Body of pancreas (tissue), 4 donors: ENCODE measurements at regions not wholly inside any gene's neighbourhood (a gene's known extent, or its start where the extent isn't known, plus 50 kb on each side); places are given as distances from the start of the nearest gene placed in this dataset.

Source experiments
- ATAC-seq: fragments of 150-250 bp; one replicate; pipeline ENCODE4 v1.9.1; 2016
- DNase-seq, 4 donors: peaks; one replicate each; pipeline ENCODE4 v3.0.0-alpha.2; 2019
- H3K27ac ChIP-seq, 4 donors: fragments of 200-600 bp; sonication (generic); 1 replicate in 3 of 4; 2 replicates in 1 of 4; pipeline versions ENCODE4 v1.5.1 to v1.6.1; 2016 to 2019; ENCODE audit warnings: mild to moderate bottlenecking in 1 of 4, mixed read lengths in 1 of 4, moderate library complexity in 1 of 4
- H3K27me3 ChIP-seq, 2 donors: fragments of 200-600 bp; sonication (generic); one replicate each; pipeline ENCODE4 v1.6.0; 2016; ENCODE audit warnings: mild to moderate bottlenecking in 1 of 2
- H3K36me3 ChIP-seq, 2 donors: fragments of 200-600 bp; sonication (generic); replicated peaks in 1 of 2; 2 replicates each; pipeline ENCODE4 v1.5.1; 2016; ENCODE audit warnings: low read depth in 2 of 2; ENCODE audit not compliant: insufficient read depth in 1 of 2
- H3K4me1 ChIP-seq: fragments of 200-600 bp; sonication (generic); one replicate; pipeline ENCODE4 v1.6.0; 2016
- H3K4me3 ChIP-seq, 2 donors: fragments of 200-600 bp; sonication (generic); 1 replicate in 1 of 2; 2 replicates in 1 of 2; pipeline ENCODE4 v1.5.1; 2016 to 2019
- H3K9me3 ChIP-seq, 3 donors: fragments of 200-600 bp; sonication (generic); 1 replicate in 2 of 3; 2 replicates in 1 of 3; pipeline ENCODE4 v1.5.1; 2016
- POLR2A ChIP-seq, 3 donors: fragments of 450-650 bp; IDR thresholded peaks; one replicate each; pipeline ENCODE4 v1.6.1; 2016; ENCODE audit warnings: antibody characterized with exemption in 3 of 3, mild to moderate bottlenecking in 2 of 3
- WGBS, 2 donors: methylation state at CpG; one replicate each; pipeline ENCODE4 v1.1.5; 2017; 5-methylcytosine and 5-hydroxymethylcytosine counted together
- intact Hi-C: fragments of 100-400 bp; cut with DNase I; formaldehyde crosslinking; loops from one replicate; pipeline ENCODE4 v1.15.1; 2023
- TF ChIP-seq, protein P1 (sequence below), 7 experiments: fragments of 450-650 bp in 4 of 7; fragments of 200-600 bp in 3 of 7; sonication (generic) in 3 of 7; IDR thresholded peaks; one replicate each; pipeline ENCODE4 v1.5.1; 2016 to 2019; ENCODE audit warnings: antibody characterized with exemption in 7 of 7

DNA sequence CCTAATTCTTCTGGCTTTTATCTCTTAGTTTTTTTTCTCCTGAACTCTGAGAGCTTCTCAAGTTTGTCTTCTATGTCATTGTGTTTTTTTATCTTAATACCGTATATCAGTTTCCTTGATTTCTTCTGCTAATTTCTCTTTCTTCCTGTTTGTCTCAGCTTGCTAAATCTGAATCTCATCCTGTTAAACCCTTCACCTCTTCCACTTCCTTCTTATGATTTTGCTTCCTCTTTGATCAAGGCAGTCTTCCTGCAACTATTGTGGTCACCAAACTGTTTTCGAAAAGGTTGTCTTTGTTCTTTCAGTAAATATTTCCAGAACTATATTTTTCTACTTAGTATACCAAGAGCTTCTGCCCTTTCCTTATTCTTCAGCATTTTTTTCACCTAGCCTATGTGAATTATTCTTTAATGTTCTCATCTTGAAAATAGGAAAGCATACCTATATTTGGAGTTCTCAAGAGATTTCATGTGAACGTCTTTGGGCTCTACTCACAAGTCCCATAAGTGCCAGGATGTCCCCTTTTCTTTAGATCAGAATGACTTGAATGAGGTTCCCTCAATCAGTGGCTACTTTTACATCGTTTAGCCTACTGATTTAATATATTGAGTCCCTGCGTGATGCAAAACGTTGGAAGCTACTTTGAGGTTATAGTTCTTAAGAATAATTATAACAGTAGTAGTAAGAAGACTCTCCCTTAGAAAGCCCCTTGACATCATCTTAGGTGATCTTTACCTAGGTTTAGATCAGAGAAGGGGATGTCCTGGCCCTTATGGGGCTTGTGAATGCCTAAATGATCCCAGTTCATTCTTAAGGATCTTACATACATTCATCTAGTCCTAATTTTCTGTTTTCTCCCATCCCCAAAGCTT, 415.4 kb upstream of the AUTS2 start:
- DNase-seq (no peak), ATAC-seq (no peak)
- WGBS, 2 donors: 47 to 70% methylated on average over 6 of the region's 6 CpGs
- Histone ChIP-seq H3K27ac (no peak overlapping the region), H3K36me3 (no peaks in the 10 kb centered on the region), H3K4me1 (no peaks in the 10 kb centered on the region), H3K9me3 (no peaks in the 10 kb centered on the region), H3K4me3 (no peak overlapping the region), H3K27me3 (no peaks in the 10 kb centered on the region)
- intact Hi-C loops: no loop called here
- TF ChIP-seq POLR2A (IDR thresholded peaks at IDR 0.05): no peak
- TF ChIP-seq, protein P1, sequence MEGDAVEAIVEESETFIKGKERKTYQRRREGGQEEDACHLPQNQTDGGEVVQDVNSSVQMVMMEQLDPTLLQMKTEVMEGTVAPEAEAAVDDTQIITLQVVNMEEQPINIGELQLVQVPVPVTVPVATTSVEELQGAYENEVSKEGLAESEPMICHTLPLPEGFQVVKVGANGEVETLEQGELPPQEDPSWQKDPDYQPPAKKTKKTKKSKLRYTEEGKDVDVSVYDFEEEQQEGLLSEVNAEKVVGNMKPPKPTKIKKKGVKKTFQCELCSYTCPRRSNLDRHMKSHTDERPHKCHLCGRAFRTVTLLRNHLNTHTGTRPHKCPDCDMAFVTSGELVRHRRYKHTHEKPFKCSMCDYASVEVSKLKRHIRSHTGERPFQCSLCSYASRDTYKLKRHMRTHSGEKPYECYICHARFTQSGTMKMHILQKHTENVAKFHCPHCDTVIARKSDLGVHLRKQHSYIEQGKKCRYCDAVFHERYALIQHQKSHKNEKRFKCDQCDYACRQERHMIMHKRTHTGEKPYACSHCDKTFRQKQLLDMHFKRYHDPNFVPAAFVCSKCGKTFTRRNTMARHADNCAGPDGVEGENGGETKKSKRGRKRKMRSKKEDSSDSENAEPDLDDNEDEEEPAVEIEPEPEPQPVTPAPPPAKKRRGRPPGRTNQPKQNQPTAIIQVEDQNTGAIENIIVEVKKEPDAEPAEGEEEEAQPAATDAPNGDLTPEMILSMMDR (IDR thresholded peaks at IDR 0.05): no peak

DNA sequence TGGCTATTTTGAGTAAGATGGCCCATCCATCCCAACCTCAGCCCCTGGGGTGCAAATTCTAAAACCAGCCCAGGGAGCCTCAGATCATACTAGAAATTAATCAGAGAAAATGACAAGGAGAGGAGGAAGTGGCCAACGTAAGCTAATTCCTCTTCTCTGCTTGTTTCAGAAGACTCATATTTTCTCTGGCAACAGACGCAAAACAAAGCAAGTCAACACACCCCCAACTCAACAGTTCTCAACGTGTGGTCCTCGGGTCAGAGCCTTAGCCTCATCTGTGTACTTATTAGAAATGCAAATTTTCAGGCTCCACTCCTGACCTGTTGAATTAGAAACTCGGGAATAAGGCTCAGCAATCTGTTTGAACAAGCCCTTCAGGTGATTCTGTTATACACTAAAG, 413.9 kb upstream of the AUTS2 start:
- TF ChIP-seq POLR2A (IDR thresholded peaks at IDR 0.05): no peak
- TF ChIP-seq, protein P1 (IDR thresholded peaks at IDR 0.05): no peak
- Histone ChIP-seq H3K27me3 (no peaks in the 10 kb centered on the region), H3K4me3 (no peak overlapping the region), H3K4me1 (no peaks in the 10 kb centered on the region), H3K27ac (no peak overlapping the region), H3K36me3 (no peaks in the 10 kb centered on the region), H3K9me3 (no peaks in the 10 kb centered on the region)
- WGBS, 2 donors: 28 to 40% methylated on average over 5 of the region's 5 CpGs
- ATAC-seq (no peak), DNase-seq (no peak)
- intact Hi-C loops: no loop called here

DNA sequence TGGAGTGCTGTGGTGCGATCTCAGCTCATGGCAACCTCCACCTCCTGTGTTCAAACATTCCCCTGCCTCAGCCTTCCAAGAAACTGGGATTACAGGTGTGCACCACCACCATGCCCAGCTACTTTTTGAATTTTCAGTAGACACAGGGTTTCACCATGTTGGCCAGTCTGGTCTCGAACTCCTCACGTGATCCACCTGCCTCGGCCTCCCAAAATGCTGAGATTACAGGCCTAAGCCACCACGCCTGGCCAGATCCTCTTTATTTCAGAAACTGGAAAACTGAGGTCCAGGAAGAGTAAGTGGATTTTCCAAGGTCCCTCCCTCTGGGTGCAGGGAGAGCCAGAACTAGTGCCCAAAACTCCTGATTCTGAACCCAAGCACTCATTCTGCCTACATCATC, 413.1 kb upstream of the AUTS2 start:
- ATAC-seq: no peak
- no peaks in the 10 kb centered on the region for H3K4me1 ChIP-seq
- intact Hi-C loops: no loop called here
- WGBS, 2 donors: 83 to 86% methylated on average over 5 of the region's 5 CpGs
- no peaks in the 10 kb centered on the region for H3K9me3 ChIP-seq
- H3K27ac ChIP-seq: no peak overlapping the region
- no peak overlapping the region for H3K4me3 ChIP-seq
- DNase-seq: no peak
- no peaks in the 10 kb centered on the region for H3K36me3 ChIP-seq
- no peak for TF ChIP-seq POLR2A (IDR thresholded peaks at IDR 0.05)
- TF ChIP-seq, protein P1 (IDR thresholded peaks at IDR 0.05): no peak
- no peaks in the 10 kb centered on the region for H3K27me3 ChIP-seq

DNA sequence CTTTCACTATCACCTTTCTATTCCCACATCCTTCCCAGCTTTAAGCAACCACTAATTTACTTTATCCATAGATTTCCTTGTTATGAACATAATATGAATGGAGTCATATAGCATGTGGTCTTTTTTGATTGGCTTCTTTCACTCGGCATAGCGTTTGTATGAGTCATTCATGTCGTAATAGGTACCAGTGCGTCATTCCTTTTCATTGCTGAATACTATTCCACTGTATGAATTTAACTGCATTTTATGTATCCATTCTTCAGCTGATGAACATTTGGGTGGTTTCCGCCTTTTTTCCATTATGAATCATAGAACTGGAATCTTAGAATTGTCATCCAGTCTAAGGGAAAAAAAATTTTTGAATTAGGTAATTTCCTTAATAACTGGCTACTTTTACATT, 411.3 kb upstream of the AUTS2 start:
- Histone ChIP-seq H3K36me3 (no peaks in the 10 kb centered on the region), H3K9me3 (no peaks in the 10 kb centered on the region), H3K27me3 (no peaks in the 10 kb centered on the region), H3K4me3 (no peak overlapping the region), H3K4me1 (no peaks in the 10 kb centered on the region), H3K27ac (no peak overlapping the region)
- ATAC-seq: no peak
- TF ChIP-seq, protein P1 (IDR thresholded peaks at IDR 0.05): no peak
- TF ChIP-seq POLR2A (IDR thresholded peaks at IDR 0.05): no peak
- intact Hi-C loops: no loop called here
- 80 to 81% methylated on average over 5 of the region's 5 CpGs for whole genome bisulfite sequencing, 2 donors
- DNase-seq: no peak

DNA sequence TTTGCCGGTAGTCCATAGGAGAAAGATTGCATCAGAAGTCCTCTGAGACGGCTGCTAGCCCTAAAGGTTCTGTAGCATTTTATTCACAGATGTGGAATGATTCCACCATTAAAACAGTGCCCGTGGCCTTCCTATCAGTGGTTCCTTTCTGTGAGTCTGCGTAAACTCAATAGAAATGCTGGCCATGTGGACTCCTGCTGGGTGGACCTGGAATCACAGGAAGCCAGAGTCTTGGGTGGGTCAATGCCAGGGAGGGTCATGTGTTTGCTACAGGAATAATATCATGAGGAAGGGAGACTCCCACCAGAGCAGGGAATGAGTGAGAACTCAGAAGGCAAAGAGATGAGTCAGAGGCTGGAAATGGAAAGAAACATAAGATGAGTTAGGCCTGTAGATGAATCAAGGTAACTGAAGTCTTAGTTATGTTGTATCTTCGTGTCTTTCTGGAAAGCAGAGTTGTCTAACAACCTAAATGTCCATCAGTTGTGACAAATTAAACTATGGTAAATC, 410.4 kb upstream of the AUTS2 start:
- no peaks in the 10 kb centered on the region for H3K27me3 ChIP-seq
- H3K4me1 ChIP-seq: no peaks in the 10 kb centered on the region
- DNase-seq (no peak), ATAC-seq (no peak)
- H3K4me3 ChIP-seq: no peak overlapping the region
- 76 to 85% methylated on average over 5 of the region's 5 CpGs for WGBS, 2 donors
- no peaks in the 10 kb centered on the region for H3K36me3 ChIP-seq
- TF ChIP-seq POLR2A (IDR thresholded peaks at IDR 0.05): no peak
- TF ChIP-seq, protein P1 (IDR thresholded peaks at IDR 0.05): no peak
- H3K27ac ChIP-seq: no peak overlapping the region
- no peaks in the 10 kb centered on the region for H3K9me3 ChIP-seq
- intact Hi-C loops: no loop called here
